GM18511 (cell line): ENCODE measurements at regions not wholly inside any gene's neighbourhood (a gene's known extent, or its start where the extent isn't known, plus 50 kb on each side); places are given as distances from the start of the nearest gene placed in this dataset.

Experiments
- ATAC-seq: cut with Tn5 transposase; IDR thresholded peaks from one replicate; pipeline ENCODE4 v1.9.1; 2021; ENCODE audit warnings: mild to moderate bottlenecking, moderate library complexity; ENCODE audit not compliant: unreplicated experiment

DNA sequence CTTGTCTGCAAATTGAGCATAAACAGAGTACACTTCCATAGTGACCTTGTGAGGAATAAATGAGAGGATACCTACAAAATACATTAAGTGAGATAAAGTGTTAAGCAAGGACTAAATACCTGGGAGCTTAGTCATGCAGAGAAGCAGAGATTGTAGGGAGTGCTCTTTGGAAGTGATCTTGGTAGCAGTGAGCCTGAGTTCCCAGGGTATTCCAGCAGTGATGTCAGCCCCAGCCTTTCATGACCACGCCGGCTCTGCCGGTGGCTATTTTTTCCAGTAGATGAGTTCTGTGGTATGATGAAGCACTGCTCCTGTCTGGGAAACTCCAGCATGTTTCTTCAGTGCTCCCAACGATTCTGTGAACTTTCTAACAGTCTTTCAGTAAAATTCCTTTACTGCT lies 391.5 kb upstream of the IGFBP7 start:
- ATAC-seq, result no peak

GRCh38 chr4:57499786-57500185 lies 389.6 kb upstream of the IGFBP7 start:
- ATAC-seq, result no peak

- no peak for ATAC-seq
These were observed 388.1 kb upstream of the IGFBP7 start for GRCh38 chr4:57498251-57498650.

DNA sequence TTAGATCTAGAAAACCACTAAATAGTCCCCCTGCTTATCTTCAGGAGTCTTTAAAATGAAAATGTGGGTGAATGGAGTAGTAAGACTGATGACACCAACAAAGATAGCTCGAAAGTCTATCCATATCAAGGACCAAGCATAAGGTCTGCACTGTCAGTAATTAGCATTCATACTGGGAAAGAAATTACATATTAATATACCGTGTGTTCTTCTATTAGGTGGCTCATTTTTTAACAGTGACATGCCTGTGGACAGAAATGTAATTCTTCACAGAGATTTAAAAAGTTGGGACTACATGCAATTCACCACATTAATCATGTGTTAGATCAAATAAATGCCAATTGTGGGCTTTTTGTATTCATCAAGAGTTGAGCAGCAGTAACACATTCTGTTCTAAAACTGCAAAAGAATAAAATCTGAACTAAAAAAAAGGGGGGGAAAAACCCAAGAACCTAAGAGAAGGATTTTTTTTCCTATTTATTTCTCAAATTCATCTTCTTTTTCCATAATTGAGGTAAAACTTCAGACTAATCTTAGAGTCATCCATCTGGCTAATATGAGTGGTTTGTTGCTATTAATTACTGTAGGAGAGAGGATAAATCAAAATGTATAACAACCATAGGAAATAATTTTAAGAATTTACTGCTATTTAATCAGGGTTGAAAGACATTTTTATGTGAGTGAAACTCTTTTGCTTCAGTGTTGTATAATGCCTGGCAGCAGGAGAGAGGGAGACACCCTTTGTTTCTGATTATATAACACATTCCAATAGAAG lies 386.7 kb upstream of the IGFBP7 start:
- no peak for ATAC-seq

DNA sequence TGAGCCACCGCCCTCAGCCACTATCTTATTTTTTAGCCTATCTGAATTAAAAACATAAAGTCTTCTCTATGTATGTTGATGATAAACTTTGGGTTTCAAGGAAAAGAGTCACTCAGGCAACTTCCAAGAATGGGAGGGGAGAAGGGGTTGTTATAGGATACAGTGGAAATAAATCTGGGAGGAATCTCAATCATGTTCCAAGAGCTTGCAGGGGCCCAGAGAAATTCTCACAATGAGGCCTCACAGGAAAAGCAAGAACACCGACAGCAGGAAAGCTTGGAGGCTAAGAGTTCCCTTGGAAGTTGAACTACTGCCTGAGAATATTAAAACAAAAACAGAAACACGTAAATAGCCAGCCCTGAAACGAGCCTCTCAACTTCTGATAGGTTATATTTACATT lies 384.6 kb upstream of the IGFBP7 start:
- no peak for ATAC-seq

GRCh38 chr4:57492251-57492878 lies 382.2 kb upstream of the IGFBP7 start:
- ATAC-seq, result no peak

GRCh38 chr4:57491388-57491787 lies 381.2 kb upstream of the IGFBP7 start:
- no peak for ATAC-seq

GRCh38 chr4:57490520-57491255 lies 380.5 kb upstream of the IGFBP7 start:
- no peak for ATAC-seq

GRCh38 chr4:57488366-57489162 lies 378.4 kb upstream of the IGFBP7 start:
- no peak for ATAC-seq

- ATAC-seq, result no peak
These were observed 365.2 kb upstream of the IGFBP7 start for GRCh38 chr4:57475424-57475823.

DNA sequence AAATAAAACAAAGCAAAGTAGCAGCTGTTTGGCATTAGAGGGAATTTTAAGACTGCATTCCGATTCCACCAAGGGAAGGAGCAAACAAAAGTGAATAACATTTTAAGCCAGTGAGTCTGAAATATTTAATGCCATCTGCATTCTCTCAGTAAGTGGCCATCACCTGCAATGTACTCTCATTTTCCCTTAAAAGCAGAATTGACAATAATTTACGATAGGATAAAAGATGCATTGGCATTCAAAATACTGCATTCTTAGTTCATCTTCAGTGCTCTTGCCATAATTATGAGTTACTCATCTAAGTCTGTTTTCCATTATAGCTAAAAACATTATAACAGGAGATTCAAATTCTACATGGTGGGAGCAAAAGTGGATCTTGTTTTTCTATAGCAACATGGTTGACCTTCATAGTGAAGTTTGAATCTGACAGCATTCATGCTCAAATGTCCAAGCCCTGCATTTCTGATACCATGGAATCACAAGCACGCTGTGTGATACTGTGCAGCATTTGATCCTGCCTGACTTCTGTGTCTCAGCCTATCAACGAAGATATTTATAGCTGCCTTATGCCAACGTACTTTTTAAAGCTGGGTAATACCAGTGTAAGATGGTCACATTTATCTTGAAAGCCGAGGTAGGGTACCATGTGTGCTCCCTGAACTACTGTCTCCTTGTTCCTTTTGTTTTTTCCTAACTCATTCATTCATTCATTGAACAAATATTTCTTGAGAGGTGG lies 355.3 kb upstream of the IGFBP7 start:
- no peak for ATAC-seq

GRCh38 chr4:57462843-57463242 lies 352.7 kb upstream of the IGFBP7 start:
- no peak for ATAC-seq

- ATAC-seq, result no peak
These were observed 350.8 kb upstream of the IGFBP7 start for GRCh38 chr4:57460967-57461366.

GRCh38 chr4:57448901-57449300 lies 338.7 kb upstream of the IGFBP7 start:
- ATAC-seq, result no peak

GRCh38 chr4:57448452-57448851 lies 338.3 kb upstream of the IGFBP7 start:
- no peak for ATAC-seq

GRCh38 chr4:57446266-57446665 lies 336.1 kb upstream of the IGFBP7 start:
- no peak for ATAC-seq

- ATAC-seq, result no peak
These were observed 335.5 kb upstream of the IGFBP7 start for GRCh38 chr4:57445686-57446085.

GRCh38 chr4:57444671-57445070 lies 334.5 kb upstream of the IGFBP7 start:
- ATAC-seq, result no peak

DNA sequence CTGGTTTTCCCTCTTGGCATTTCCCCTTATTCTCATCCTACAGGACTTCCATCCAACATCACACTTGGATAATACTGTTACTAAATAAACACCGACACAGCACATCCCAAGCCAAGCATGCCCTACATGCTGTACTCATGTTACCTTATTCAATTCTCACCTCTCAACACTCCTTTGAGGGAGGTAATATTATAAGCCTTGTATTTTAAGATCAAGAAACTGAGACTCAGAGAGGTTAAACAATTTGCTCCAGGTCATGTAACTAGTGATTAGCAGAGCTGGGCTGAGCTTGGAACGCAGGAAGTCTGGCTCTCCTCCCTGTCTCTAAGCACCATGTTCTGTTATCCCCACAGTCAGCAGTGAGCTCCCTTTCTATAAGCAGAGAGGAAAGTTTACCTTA lies 333.6 kb upstream of the IGFBP7 start:
- ATAC-seq, result no peak

DNA sequence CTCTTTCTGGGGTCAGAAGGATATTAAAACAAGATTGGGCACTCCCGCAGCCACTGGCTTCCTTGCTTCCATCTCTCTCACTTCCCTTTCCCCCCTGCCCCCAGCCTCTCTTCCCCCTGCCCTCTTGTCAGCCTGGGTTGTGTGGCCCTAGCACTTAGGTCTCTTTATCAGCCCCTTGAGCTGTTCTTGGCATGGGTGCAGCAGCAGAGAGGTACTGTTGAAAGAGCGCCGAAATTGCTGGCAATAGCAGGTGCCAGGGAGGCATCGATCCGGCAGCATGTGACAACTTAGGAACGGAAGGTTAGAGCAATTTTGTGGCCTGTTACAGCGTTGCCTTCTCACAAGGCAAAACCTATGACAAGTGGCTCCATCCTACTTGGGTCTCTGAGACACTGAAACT lies 333.1 kb upstream of the IGFBP7 start:
- ATAC-seq, result no peak
